ENCODE measurements at regions not wholly inside any gene's neighbourhood (a gene's known extent, or its start where the extent isn't known, plus 50 kb on each side); places are given as distances from the start of the nearest gene placed in this dataset.

DNA sequence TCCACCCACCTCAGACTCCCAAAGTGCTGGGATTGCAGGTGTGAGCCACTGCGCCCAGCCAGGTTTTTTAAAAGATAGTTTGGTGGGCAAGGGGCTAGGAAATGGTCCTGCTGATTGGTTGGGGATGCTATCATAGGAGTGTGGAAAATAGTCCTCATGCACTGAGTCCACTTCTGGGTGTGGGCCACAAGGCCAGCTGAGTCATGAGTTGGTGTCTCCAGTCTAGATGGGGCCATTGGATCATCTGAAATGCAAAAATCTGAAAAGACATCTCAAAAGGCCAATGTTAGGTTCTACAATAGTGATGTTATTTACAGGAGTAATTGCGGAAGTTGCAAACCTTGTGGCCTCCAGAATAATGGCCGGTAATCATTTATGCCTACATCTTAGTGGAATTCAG, 221.1 kb downstream of the ZNF674 start:
- TF ChIP-seq, protein P1, sequence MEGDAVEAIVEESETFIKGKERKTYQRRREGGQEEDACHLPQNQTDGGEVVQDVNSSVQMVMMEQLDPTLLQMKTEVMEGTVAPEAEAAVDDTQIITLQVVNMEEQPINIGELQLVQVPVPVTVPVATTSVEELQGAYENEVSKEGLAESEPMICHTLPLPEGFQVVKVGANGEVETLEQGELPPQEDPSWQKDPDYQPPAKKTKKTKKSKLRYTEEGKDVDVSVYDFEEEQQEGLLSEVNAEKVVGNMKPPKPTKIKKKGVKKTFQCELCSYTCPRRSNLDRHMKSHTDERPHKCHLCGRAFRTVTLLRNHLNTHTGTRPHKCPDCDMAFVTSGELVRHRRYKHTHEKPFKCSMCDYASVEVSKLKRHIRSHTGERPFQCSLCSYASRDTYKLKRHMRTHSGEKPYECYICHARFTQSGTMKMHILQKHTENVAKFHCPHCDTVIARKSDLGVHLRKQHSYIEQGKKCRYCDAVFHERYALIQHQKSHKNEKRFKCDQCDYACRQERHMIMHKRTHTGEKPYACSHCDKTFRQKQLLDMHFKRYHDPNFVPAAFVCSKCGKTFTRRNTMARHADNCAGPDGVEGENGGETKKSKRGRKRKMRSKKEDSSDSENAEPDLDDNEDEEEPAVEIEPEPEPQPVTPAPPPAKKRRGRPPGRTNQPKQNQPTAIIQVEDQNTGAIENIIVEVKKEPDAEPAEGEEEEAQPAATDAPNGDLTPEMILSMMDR (IDR thresholded peaks at IDR 0.05) = no peak
- TF ChIP-seq POLR2A (IDR thresholded peaks at IDR 0.05) = no peak
